ENCODE measurements at regions not wholly inside any gene's neighbourhood (a gene's known extent, or its start where the extent isn't known, plus 50 kb on each side); places are given as distances from the start of the nearest gene placed in this dataset.

DNA sequence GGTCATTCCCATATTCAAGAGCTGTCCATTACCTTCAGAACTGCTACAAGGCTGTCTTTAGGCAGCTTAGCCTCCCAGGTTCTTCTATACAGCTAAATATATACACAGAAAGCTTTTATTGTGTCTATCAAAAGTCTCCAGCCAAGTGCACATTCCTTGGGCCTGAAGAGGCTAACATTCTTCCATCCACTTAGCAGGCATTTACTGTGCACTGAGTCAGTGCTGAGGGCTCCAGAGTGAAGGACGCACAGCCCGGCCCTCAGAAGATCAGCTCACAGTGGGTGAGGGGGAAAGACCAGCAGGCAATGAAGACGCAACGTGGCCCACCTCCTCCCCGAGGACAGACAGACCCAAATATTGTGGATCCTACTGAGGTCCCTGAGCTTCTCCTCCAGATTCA, 569.9 kb downstream of the CDH26 start (continued):
- TF ChIP-seq KDM5A (IDR thresholded peaks at IDR 0.05; ENCODE audit: low read length): no peak
- no peak for TF ChIP-seq CHD1 (IDR thresholded peaks at IDR 0.05; ENCODE audit: low read depth, low read length)
- TF ChIP-seq SIX5 (IDR thresholded peaks at IDR 0.05; ENCODE audit: low read depth, low read length): no peak

Data from H1 (cell line).